HEK293T (cell line): ENCODE measurements at regions not wholly inside any gene's neighbourhood (a gene's known extent, or its start where the extent isn't known, plus 50 kb on each side); places are given as distances from the start of the nearest gene placed in this dataset.

Experiments used
- CTCF ChIA-PET: fragments of 350-600 bp; formaldehyde crosslinking; extraction: SDS; loops from one replicate; lab custom pipeline; 2021; ENCODE audit warnings: antibody characterized with exemption, inconsistent platforms; lab: Yijun Ruan, JAX
- POLR2A ChIA-PET: fragments of 350-600 bp; formaldehyde crosslinking; extraction: SDS; loops from one replicate; lab custom pipeline; 2020; ENCODE audit warnings: antibody characterized with exemption, inconsistent platforms; lab: Yijun Ruan, JAX
- DNase-seq: peaks from one replicate; pipeline ENCODE4 v3.0.0; 2012; ENCODE audit warnings: mixed read lengths; ENCODE audit errors: extremely low spot score
- ARNT ChIP-seq: fragments of 450-650 bp; IDR thresholded peaks from 2 replicates; pipeline ENCODE4 v1.6.1; 2017; ENCODE audit warnings: mild to moderate bottlenecking
- BHLHE40 ChIP-seq: fragments of 450-650 bp; IDR thresholded peaks from 2 replicates; pipeline ENCODE4 v1.6.1; 2016; ENCODE audit warnings: mild to moderate bottlenecking, moderate library complexity, borderline replicate concordance
- CTBP1 ChIP-seq: fragments of 450-650 bp; IDR thresholded peaks from 2 replicates; pipeline ENCODE4 v1.6.1; 2016; ENCODE audit warnings: borderline replicate concordance
- ELF4 ChIP-seq: fragments of 450-650 bp; IDR thresholded peaks from 2 replicates; pipeline ENCODE4 v1.6.1; 2017; ENCODE audit warnings: antibody characterized with exemption
- FOXA1 ChIP-seq: fragments of 450-650 bp; IDR thresholded peaks from 2 replicates; pipeline ENCODE4 v1.6.1; 2016; ENCODE audit warnings: mild to moderate bottlenecking
- FOXK2 ChIP-seq: fragments of 450-650 bp; IDR thresholded peaks from 2 replicates; pipeline ENCODE4 v1.6.1; 2016; ENCODE audit warnings: mild to moderate bottlenecking
- FOXM1 ChIP-seq: fragments of 450-650 bp; IDR thresholded peaks from 2 replicates; pipeline ENCODE4 v1.6.1; 2017; ENCODE audit warnings: mild to moderate bottlenecking, borderline replicate concordance
- HDGF ChIP-seq: fragments of 450-650 bp; IDR thresholded peaks from 2 replicates; pipeline ENCODE4 v1.6.1; 2017; ENCODE audit warnings: antibody characterized with exemption, borderline replicate concordance
- L3MBTL2 ChIP-seq: fragments of 450-650 bp; conservative IDR thresholded peaks from 2 replicates; pipeline ENCODE4 v1.6.1; 2016; ENCODE audit warnings: mild to moderate bottlenecking
- LEF1 ChIP-seq: fragments of 450-650 bp; IDR thresholded peaks from 2 replicates; pipeline ENCODE4 v1.6.1; 2017; ENCODE audit warnings: mild to moderate bottlenecking, borderline replicate concordance
- NFRKB ChIP-seq: fragments of 450-650 bp; IDR thresholded peaks from 2 replicates; pipeline ENCODE4 v1.6.1; 2016; ENCODE audit warnings: mild to moderate bottlenecking, moderate library complexity
- PKNOX1 ChIP-seq: fragments of 450-650 bp; IDR thresholded peaks from 2 replicates; pipeline ENCODE4 v1.6.1; 2016
- SP1 ChIP-seq: fragments of 450-650 bp; IDR thresholded peaks from 2 replicates; pipeline ENCODE4 v1.6.1; 2017
- SUZ12 ChIP-seq: fragments of 450-650 bp; IDR thresholded peaks from 2 replicates; pipeline ENCODE4 v1.6.1; 2016; ENCODE audit warnings: mild to moderate bottlenecking
- TARDBP ChIP-seq: fragments of 450-650 bp; IDR thresholded peaks from 2 replicates; pipeline ENCODE4 v1.6.1; 2016
- ZNF384 ChIP-seq: fragments of 450-650 bp; IDR thresholded peaks from 2 replicates; pipeline ENCODE4 v1.6.1; 2016

DNA sequence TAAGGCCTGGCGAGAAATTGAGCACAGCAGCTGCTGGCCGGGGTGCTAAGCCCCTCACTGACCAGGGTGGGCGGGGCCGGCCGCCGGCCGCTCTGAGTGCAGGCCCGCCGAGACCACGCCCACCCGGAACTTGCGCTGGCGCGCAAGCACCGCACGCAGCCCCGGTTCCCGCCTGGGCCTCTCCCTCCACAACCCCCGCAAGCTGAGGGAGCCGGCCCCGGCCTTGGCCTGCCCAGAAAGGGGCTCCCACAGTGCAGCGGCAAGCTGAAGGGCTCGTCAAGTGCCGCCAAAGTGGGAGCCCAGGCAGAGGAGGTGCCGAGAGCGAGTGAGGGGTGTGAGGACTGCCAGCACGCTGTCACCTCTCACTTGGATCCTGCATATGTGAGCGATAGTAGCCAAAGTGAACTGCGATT is 251.2 kb downstream of the GJA1 start:
- CTCF ChIA-PET = no interaction called here
- POLR2A ChIA-PET = no interaction called here
- DNase-seq = no peak
- TF ChIP-seq SUZ12 = no peak
- TF ChIP-seq HDGF = no peak
- TF ChIP-seq NFRKB = no peak
- TF ChIP-seq TARDBP = no peak
- TF ChIP-seq ZNF384 = no peak
- TF ChIP-seq FOXM1 = no peak
- TF ChIP-seq SP1 = no peak
- no peak for TF ChIP-seq ARNT
- TF ChIP-seq FOXA1 = no peak
- TF ChIP-seq FOXK2 = no peak
- TF ChIP-seq BHLHE40 = no peak
- no peak for TF ChIP-seq PKNOX1
- TF ChIP-seq LEF1 = no peak
- no peak for TF ChIP-seq CTBP1
- no peak for TF ChIP-seq ELF4
- no peak for TF ChIP-seq L3MBTL2

DNA sequence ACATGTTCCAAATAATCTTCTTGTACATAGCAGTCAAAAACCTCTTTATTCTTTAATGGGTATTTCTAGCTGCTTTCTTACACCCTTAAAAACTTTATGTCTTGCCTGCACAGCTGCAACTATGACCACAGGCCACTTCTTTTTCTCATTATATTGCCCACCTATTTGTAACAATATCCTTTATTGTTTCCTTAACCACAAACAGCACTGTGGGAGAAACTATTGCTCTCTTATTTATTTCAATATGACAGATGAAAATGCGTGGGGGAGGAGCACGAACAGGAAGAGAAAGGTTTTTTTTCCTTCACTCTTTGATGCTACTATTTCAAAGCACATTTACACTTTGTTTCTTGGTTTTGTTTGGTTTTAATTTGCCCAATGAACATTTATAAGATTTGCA is 253.5 kb downstream of the GJA1 start:
- ChIA-PET CTCF (no interaction called here), POLR2A (no interaction called here)
- TF ChIP-seq SUZ12 (no peak), LEF1 (no peak), CTBP1 (no peak), FOXM1 (no peak), ELF4 (no peak), ZNF384 (no peak), ARNT (no peak), FOXK2 (no peak), SP1 (no peak), TARDBP (no peak), HDGF (no peak)
- no peak for DNase-seq

GRCh38 chr6:121691126-121691551 is 255.7 kb downstream of the GJA1 start:
- TF ChIP-seq SP1 (no peak), TARDBP (no peak), SUZ12 (no peak), BHLHE40 (no peak), FOXA1 (no peak), NFRKB (no peak), L3MBTL2 (no peak), FOXM1 (no peak), LEF1 (no peak), CTBP1 (no peak), HDGF (no peak), FOXK2 (no peak), ELF4 (no peak), PKNOX1 (no peak), ZNF384 (no peak), ARNT (no peak)
- POLR2A ChIA-PET = no interaction called here
- DNase-seq = no peak
- CTCF ChIA-PET = no interaction called here

DNA sequence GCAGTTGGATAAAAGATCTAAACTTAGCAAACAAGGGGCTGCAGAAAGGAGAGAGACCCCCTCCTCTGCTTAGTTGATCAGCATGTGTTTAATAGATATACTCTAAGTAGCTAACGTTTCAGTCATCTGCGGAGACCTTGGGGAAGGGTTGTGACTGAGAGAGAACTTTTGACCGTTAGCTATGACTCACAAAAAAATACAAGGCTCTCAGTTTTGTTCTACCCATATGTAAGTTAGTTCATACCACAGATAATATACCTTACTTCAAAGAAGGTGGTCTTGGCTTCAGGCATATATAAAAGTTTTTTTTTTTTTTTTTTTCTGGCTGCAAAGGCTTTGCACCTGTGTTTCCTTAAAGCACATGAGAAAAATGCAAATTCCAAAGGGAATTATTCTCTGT is 258.9 kb downstream of the GJA1 start:
- DNase-seq = no peak
- TF ChIP-seq ZNF384 (no peak), FOXA1 (no peak), ELF4 (no peak), TARDBP (no peak), PKNOX1 (no peak), FOXM1 (no peak), FOXK2 (no peak), HDGF (no peak), SP1 (no peak), SUZ12 (no peak), LEF1 (no peak)
- CTCF ChIA-PET = interaction anchor here (0.6 to 0.7 kb wide), 3 partner anchors 15 to 24 kb away, joined by 4 to 6 read pairs (median 5); no protein-coding TSS in a partner anchor
- POLR2A ChIA-PET = no interaction called here

- POLR2A ChIA-PET = no interaction called here
- CTCF ChIA-PET = interaction anchor here (0.6 to 0.7 kb wide), 2 partner anchors 14 to 24 kb away, joined by 5 to 6 read pairs; no protein-coding TSS in a partner anchor
- no peak for TF ChIP-seq HDGF
- no peak for TF ChIP-seq BHLHE40
- TF ChIP-seq FOXK2 = no peak
- no peak for TF ChIP-seq PKNOX1
- no peak for TF ChIP-seq L3MBTL2
- TF ChIP-seq SUZ12 = no peak
- TF ChIP-seq CTBP1 = no peak
- no peak for TF ChIP-seq ARNT
- no peak for TF ChIP-seq TARDBP
- no peak for TF ChIP-seq FOXA1
- TF ChIP-seq LEF1 = no peak
- no peak for TF ChIP-seq FOXM1
- DNase-seq = no peak
These were observed 259.4 kb downstream of the GJA1 start for GRCh38 chr6:121694801-121695251.

- TF ChIP-seq FOXK2 = no peak
- no peak for TF ChIP-seq ELF4
- TF ChIP-seq PKNOX1 = no peak
- TF ChIP-seq ARNT = no peak
- no peak for TF ChIP-seq TARDBP
- no peak for TF ChIP-seq SP1
- no peak for TF ChIP-seq CTBP1
- TF ChIP-seq BHLHE40 = no peak
- no peak for TF ChIP-seq LEF1
- no peak for TF ChIP-seq SUZ12
- TF ChIP-seq HDGF = no peak
- no peak for TF ChIP-seq ZNF384
- TF ChIP-seq FOXM1 = no peak
- TF ChIP-seq FOXA1 = no peak
- TF ChIP-seq L3MBTL2 = no peak
- no peak for TF ChIP-seq NFRKB
- CTCF ChIA-PET = no interaction called here
- no peak for DNase-seq
- POLR2A ChIA-PET = no interaction called here
These were observed 259.9 kb downstream of the GJA1 start for GRCh38 chr6:121695329-121695728.
